GM18520 (cell line): ENCODE measurements at regions not wholly inside any gene's neighbourhood (a gene's known extent, or its start where the extent isn't known, plus 50 kb on each side); places are given as distances from the start of the nearest gene placed in this dataset.

Experiments used
- ATAC-seq: cut with Tn5 transposase; IDR thresholded peaks from one replicate; pipeline ENCODE4 v1.9.1; 2021; ENCODE audit not compliant: unreplicated experiment

DNA sequence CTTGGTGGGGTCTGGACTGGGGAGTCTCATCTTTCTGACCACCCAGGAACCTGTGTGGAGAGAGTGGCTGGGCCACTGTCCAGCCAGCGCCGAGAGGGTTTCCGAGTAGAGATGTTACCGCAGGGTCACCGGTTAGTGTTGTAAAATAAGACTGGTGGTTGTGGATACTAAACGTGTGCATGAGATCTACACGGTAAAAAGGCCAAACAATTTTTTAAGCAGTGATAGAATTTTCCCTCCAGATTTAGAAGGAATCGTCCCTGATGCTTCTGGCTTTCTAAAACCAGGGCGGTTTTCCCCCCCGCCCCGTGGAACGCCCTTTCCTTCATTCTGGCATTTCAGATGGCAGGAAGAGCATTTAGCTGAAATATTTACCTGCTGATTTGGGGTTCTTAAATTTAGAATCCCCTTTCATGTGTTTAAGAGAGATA is 72.6 kb upstream of the PPARA start:
- no peak for ATAC-seq

DNA sequence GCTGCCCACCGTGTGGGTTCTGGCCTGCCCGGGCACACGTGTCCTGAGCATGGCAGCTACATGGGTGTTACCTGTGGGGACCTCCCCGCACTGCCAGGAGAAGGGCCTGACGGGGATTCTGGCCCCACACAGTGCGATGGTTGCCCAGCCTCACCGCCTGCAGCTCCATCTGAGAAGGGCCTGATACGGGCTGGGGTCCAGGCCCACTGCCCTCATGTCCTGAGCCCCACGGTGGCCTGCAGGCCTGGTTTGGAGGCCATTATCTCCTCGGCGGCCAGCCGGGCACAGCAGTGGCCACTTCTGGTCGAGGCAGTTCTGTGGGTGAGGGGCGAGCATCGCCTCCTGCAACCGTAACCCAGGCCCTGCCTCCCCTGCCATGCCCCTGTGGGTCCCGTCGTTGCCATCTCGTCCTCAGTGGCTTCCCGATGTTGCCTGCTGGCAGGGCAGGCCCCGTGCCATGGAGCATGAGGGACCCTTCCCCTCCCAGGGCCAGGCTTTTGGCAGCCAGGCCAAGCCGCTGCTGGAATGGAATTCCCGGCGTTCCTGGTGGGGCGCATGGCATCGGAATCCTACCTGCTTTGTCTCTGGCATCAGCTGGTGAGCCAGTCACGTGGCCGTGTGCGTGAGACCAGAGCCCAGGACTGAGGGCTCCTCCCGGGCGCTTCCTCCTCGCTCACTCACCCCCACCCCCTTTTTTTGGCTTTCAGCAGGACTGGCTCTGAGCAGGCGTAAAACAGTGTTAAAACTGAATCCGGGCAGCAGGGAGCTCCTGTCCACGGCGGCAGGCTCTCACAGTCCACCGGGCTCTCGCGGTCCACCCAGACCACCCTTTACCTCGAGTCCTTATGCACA is 71.9 kb upstream of the PPARA start:
- ATAC-seq, result no peak

DNA sequence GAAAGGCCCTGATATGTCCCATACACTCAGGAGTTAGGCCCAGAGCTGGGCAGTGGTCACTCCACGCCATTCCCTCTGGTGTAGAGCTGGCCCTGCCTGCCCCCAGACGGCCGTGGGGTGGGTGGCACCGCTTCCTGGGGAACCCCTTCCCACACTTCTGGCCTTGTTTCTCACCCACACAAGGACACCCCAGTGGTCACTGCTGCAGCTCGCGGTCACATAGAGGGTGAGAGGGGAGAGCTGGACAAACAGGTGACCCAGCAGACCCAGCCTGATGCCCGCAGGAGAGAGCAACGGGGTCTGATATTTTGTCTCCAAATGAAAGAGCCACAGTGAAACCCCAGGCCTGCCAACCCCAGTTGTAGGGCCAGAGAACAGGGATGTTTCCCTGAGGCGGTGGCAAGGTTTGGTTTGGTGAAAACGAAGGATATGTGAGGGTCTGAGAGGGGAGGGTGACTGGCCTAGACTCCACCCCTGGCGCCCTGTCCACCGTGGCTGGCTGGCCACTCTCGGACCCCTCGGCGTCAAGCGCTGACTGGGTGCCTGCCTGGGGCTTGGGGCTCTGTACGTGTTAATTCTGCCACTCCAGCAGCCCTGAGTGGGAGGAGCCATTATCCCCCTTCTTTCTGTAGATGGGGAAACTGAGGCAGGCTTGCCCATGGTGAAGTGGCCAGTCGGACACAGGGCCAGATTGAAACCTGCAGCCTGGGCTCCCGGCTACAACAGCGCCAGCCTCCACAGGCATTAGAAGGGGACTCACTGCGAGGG is 71.0 kb upstream of the PPARA start:
- ATAC-seq, result no peak

DNA sequence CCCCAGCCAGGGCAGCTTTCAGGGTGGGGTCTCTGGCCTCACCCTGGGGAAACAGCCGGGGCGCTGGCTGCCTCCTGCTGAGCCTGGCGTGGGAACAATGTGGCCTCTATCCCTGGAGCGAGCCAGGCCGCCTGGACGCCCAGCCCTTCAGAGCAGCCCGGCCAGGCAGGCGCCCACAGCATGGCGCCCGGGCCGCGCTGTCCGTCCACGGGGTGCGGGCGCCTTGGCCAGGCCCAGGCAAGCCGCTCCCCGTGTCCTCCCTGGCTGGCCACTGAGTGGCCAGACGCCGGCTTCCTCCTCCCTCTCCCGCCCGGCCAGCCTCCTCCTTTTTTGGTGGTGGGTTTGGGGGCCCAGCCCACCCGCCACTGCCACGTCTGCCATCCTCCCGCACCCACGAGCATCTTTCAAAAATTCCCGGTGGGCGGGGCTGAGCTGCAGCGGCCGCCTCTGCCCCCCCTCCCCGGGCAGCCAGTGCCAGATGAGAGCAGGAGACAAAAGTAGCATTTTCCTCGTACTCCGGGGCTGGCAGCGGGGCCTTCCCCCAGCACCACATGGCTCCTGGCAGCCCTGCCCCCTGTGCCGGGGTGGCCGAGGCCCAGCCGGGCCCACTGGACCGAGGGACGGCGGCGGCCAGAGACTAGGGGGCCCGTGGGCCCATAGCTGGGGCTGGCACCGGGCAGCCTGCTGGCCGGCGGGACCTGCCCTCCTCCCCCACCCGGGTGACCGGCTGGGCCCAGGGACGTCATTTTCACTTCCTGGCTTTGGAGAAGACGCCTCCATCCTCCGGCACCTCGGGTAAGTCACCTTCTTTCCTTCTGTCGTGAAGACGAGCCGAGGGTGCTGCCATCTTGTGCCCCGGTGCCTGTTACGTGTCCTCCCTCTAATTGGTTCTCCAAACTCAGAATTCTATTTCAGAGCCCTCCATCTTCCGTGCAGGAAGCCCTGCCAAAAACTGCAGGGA is 70.2 kb upstream of the PPARA start:
- ATAC-seq, result no peak

DNA sequence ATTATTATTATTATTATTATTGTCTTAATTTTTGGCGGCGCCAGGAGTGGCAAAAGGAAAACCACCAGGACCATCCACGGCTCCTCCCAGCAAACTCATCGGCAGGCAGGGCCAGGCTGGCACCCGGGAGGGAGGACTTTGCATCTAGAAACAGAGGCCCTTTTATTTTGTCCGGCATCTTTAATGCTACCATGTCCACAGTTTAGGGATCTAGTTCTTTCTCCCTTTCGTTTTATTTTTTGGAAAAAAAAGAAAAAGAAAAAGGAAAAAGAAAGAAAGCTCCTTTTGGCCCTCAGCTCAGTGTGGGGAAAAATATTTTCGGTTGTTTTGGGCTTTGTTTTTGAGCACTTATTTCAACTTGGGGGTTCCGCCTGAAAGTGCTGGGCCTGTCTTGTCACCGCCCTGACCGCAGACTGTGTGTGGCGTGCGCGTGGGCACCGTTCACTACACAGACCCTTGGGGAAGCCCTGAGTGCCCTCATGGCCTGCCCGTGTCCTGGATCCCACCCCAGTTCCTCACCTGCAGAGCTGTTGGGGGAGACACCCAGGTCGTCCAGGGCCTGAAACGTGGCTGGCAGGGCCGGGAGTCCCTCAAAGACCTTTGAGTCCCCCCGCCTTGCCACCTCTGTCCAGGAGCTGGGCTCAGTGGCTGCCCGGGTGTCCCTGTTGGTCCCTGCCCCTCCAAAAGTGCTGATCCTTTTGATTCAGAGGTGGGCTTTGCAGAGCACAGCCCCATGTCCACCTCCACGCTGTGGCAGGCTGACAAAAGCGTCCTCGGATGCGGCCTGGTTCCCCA is 69.1 kb upstream of the PPARA start:
- ATAC-seq, result no peak

DNA sequence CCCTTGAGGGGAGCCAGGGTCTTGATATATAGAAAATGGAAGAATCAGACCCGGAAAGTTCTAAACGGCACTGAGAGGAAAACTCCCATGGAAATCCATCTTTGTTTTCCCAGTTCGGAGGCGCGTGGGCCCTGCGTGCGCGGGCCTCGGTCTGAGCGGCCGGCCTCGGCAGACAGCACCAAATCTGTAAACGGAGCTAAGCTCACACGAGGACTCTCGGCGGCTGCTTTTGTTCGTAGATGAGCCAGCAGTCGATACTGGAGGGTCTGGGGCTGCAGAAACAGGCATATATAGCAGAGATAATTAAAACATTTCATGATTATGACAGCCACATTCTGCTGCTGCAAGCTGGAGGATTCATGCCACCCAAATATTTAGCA is 68.5 kb upstream of the PPARA start:
- no peak for ATAC-seq

DNA sequence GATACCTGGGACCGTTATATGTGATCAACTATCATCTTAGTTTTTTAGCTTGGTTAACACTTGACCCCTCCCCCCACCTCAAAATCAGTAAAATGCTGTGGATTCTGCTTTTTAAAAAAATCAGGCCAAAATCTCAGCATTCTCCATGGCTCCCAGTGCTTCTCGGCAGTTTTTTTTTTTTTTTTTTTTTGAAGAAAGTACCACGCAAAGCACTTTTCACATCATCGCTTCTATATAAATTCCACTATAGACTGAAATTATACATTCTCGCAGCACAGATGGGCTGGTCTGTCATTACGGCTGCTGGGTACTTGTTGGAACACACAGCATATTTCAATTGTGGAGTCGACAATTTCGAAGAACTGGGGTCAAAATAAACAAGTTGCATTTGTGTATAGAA is 67.7 kb upstream of the PPARA start:
- no peak for ATAC-seq

DNA sequence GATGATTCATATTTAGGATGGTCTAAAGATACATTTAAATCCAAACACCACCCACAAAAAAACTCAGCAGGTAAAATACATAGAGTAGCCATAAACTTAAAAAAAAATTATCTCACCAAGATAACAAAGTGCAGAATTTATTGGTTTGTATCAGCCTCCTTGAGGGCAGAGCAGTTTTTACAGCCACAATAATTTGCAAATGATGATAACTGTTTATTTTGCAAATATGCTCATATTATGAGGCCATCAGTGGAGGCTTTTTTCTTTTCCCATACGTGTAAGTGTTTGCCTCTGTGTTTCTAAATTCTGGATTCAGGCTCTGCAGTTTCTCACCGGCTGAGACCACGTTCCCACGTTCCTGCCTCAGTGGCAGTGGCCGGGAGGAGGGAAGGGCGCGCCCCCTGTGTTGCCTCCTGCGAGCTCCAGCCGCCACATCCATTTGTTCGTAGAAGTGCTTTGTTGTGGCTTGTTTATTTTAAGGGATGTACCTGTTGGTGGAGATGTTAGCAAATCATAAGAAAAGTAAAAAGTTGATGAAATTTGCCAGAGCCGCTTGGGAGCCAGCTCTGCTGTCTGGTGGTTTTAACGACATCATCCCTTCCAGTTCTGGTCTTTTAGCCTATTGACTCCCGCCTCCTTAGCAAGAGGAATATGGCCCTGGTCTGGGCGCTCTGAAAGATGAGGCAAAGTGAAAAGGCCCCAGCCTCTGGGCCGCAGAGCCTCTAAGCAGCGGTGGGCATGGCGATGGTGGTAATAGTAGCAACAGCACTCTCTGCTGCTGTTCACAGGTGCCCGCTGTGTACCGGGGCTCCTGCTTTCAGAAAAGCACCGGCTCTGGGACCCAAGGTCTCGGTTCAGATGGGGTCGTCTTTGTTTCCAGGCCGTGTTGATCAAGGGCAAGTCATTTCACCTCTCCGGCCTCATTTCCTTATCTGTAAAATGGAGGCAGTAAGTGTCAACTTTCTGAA is 66.7 kb upstream of the PPARA start:
- no peak for ATAC-seq

DNA sequence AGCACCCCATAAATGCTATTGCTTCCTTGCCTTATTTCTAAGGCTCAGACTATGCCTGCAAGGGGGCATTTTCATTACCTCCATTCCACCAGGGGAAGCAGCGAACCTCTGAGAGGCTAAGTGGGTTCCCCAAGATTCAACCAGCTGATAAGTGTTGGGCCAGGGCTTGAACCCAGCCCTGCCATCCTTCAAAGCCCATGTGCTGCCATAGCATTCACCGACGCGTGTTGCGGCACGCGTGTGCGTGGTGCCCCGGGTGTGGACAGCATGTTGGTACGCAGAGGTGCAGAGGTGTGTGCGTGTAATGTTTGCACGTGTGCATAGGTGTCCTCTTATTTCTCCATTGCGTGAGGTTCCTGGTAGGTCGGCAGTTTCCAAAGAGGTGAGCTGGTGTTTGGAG is 66.0 kb upstream of the PPARA start:
- ATAC-seq, result no peak

DNA sequence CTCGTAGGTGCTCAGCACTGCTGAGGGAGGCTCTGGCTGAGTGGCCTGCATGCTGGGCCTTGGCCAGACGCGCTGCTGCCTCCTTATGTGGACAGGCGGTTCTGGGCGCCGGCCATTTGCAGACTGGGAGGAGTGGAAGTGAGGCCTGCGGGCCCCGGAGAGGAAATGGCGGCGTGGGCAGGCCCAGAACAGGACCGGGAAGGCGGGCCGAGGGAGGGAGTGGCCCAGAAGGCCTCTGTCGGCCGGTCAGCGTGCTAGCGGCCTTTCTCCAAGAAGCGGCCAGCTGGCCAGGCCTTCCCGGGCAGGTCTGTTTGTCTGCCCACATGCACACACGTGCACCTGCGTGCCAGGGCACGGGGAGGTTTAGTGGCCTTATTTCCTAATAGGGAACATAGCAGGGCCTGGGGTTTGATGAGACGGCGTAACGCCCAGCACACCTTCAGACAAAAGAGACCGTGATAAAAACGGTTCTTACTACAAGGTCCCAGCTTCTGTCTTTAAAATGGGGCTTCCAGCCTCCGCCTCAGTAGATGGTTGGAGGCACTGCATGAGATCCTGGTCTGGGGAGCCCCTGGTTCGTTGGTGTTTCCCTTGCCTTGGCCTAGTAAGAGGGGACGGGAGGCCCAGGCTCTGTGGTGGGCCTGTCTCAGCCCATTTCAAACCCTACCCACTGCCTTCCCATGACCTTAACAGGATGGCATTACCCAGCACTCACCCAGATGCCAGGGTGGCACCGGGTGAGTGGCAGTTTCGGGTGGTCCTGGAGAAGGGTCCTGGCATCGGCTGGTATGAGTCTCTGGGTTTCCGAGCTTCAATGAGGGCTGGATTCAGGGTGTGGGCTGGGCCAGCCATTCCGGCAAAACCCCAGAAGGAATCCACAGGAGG is 65.1 kb upstream of the PPARA start:
- no peak for ATAC-seq

DNA sequence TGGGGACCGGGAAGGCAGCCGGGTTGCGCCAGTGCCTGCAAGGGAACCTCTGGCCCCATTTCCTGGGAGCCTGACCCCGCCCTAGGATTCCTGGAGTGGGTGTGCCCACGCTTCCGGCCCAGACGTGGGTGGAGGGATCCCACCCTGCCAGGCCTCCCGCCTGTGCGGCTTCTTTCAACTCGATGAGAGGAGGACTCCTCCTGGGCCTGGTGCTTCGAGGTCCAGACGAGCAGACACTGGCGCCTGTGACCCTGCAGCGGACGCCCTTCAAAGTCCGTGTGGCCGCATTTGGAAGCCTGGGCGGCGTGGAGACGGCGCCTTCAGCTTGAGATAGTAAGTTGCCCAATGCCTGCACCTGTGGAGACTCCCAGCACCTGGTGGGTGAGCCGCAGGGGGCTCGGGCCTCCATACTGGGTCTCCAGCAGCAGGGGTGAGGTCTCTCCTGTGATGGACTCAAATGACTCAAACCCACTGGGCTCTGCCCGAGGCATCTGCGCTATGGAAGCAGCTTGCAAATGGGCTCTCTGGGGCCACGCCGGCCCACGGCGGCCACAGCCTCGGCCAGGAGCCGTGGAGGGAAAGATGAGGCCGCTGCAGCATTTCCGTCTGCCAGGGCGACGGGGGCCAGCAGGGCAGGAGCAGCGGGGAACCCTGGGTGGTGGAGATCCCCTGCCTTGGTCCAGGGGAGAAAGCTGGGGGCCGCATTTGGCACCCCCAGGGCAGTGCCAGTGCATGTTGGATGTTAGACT is 64.3 kb upstream of the PPARA start:
- ATAC-seq, result no peak

DNA sequence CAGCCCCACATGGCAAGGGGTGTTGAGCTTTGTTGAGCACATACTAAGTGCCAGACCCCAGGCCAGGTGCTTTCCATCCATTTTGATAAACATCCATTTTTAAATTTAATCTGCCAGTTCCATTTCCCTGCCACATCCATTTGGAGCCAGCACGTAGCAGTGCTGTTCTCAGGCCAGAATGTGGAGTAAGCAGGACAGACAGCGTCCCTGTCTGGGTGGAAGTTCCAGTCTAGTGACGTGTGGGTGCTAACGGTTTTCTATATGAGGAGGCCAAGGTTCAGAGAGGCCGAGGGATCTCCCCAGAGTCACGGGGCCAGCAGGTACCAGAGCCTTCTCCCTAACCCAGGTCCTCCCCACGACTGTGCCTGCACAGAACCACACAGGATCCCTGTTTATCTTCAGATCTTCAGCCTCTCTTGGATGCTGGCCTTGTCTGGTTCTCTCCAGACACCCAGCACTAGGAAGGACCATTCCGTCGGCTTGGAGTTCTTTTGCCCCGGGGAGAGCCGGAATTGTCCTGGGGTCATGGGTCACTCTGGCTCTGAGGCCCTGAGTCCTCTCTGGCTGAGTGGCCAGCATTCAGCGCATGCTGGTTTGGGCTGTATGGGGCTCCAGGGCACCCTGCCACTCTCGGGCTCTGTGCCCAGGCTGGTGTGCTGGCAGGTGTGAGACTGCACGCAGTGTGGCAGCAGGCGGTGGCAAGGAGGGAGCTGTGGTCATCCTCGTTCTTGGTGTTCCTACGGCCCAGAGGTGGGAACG is 63.6 kb upstream of the PPARA start:
- no peak for ATAC-seq

DNA sequence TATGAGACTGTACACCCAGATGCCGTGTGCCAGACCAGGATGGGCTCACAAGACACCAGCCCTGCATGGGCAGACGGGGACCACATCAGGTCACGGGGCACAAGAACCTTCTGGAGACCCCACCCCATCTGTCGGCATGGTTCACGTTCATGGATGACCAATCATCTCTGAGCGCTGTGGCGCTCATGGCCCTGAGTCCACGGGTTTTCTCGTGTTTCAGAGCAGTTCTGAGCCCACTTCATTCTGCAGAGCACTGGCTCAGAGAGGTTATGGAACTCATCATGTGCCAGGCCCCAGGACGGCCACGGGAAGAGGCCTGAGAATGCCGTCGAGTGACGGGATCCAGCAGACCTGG is 63.0 kb upstream of the PPARA start:
- no peak for ATAC-seq

DNA sequence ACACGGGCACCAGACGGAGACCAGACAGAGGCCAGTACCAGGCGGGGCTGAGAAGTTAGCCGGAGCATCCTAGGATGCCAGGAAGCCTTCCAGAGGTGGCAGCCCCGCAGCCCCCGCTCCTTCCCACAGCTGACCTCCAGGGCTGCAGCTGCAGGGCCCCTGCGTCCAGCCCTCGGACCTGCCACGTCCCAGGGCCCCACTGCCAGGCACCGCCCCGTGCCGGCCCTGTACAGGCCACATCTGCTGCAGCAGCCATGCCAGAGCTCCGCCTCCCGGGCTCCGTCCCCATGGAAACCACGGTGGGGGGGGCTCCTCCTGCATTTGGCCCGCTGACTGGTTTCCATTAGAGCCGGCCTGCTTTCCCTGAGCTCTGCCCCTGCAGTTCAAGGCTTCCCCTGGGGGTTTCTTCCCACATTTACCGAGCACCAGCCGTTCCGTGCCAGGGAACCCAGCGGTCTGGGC is 62.5 kb upstream of the PPARA start:
- ATAC-seq, result no peak

DNA sequence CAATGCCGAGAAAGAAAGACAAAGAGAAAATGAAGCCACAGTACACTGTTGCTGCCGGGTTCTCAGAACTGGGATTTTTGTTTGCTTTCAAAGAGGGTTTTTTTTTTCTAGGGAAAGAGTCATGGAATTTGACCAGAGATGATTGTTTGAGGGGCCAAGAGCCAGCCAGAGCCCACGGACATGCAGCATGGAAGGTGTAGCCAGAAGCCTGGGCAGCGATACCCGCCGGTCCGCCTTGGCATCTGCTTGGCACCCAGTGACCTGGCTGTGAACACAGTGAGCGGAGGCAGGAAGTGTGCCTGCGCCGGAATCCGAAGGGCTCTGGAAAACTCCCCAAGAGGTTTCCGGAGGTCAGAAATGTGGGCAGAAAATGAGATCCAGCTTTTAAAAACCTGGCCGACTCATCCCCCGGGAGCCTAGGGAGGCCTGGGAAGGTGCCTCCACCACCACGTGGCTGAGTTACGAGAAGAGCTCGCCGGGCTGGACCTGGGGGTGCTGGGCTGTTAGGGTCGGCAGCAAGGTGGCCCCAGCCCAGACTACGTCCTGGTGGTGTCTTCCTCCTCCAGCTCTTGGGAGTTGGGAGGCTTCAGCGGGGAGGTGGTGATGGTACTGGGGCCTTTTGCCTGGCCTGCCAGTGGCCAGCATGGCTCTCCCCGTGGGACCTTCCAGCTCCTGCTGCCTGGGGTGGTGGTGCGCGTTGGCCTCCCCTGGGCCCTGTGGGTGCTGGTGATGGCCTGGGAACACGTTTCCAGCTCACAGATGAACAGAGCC is 61.6 kb upstream of the PPARA start:
- no peak for ATAC-seq

DNA sequence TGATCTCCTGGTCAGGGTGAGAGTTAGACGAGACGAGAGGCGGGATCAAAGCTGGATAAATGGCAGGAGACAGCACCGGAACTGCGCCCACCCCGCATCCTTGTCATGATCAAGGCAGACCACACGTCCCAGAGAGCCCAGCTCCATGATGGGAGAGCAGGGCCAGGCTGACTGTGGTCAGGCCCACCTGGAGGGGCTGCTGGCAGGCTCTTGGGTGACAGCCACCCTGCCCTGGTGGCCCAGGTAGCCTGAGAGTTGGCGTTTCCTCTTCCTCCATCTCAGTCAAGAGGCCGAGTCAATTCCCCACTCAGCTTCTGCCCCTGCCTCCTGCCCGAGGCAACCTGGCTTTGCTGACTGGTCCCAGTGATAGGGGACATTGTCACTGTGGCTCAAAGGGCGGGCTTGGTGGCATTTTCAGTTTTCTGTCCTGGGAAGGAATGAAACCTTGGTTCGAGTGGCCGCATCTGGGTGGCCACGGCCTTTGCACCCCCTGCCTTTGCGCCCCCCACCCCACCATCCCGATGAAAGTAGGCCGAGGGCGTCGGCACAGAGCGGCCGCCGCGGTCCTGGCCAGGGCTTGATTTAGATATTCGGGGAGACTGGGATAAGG is 60.8 kb upstream of the PPARA start:
- ATAC-seq, result no peak
